Fibroblast of lung (primary cell): ENCODE measurements at regions not wholly inside any gene's neighbourhood (a gene's known extent, or its start where the extent isn't known, plus 50 kb on each side); places are given as distances from the start of the nearest gene placed in this dataset.

Experiments
- CTCF ChIP-seq, 2 donors: IDR thresholded peaks in 1 of 2; conservative IDR thresholded peaks in 1 of 2; 1 replicate in 1 of 2; 2 replicates in 1 of 2; pipeline ENCODE4 v1.5.1; 2011 to 2012; ENCODE audit warnings: low read length in 2 of 2, control low read depth in 1 of 2, inconsistent platforms in 1 of 2, low read depth in 1 of 2, mild to moderate bottlenecking in 1 of 2
- EZH2 ChIP-seq: IDR thresholded peaks from 2 replicates; pipeline ENCODE4 v1.5.1; 2012; ENCODE audit warnings: low read length, control low read depth, mild to moderate bottlenecking; ENCODE audit errors: missing control alignments

- no peak for TF ChIP-seq CTCF (conservative IDR thresholded peaks at IDR 0.05 in 1 of 2, IDR thresholded peaks at IDR 0.05 in 1 of 2; ENCODE audit: low read depth in 1 of 2, low read length in 2 of 2)
- TF ChIP-seq EZH2, result no peak
These were observed 68.3 kb upstream of the SETMAR start for GRCh38 chr3:4234889-4235288.
